Prostate gland (tissue), 2 donors: ENCODE measurements at regions not wholly inside any gene's neighbourhood (a gene's known extent, or its start where the extent isn't known, plus 50 kb on each side); places are given as distances from the start of the nearest gene placed in this dataset.

Source experiments
- POLR2A ChIP-seq: fragments of 450-650 bp; IDR thresholded peaks from one replicate; pipeline ENCODE4 v1.6.1; 2016; ENCODE audit warnings: antibody characterized with exemption, mild to moderate bottlenecking
- TF ChIP-seq, protein P1 (sequence below), 4 experiments: fragments of 200-600 bp in 2 of 4; fragments of 450-650 bp in 2 of 4; sonication (generic) in 2 of 4; IDR thresholded peaks; 1 replicate in 3 of 4; 2 replicates in 1 of 4; pipeline ENCODE4 v1.5.1; 2016 to 2019; ENCODE audit warnings: antibody characterized with exemption in 4 of 4, mild to moderate bottlenecking in 2 of 4, moderate library complexity in 2 of 4

DNA sequence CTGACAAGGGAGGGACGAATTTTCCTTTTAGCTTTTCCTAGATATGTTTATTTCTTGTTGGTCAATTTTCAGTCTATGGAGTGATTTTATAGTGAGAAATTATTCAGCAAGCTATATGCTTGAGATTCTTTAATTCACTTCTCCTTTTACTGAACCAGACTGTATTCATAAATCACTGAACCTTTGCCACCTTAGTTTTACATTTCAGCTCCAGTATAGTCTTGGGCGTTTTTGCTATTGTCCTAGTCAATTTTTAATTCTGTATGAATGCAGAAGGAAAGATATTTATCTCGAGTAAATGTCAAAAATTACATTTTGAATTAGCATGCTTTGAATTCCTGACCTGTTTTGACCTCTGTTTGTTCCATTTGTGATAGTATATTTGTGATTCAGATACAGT lies 468.9 kb downstream of the IPMK start:
- TF ChIP-seq, protein P1, sequence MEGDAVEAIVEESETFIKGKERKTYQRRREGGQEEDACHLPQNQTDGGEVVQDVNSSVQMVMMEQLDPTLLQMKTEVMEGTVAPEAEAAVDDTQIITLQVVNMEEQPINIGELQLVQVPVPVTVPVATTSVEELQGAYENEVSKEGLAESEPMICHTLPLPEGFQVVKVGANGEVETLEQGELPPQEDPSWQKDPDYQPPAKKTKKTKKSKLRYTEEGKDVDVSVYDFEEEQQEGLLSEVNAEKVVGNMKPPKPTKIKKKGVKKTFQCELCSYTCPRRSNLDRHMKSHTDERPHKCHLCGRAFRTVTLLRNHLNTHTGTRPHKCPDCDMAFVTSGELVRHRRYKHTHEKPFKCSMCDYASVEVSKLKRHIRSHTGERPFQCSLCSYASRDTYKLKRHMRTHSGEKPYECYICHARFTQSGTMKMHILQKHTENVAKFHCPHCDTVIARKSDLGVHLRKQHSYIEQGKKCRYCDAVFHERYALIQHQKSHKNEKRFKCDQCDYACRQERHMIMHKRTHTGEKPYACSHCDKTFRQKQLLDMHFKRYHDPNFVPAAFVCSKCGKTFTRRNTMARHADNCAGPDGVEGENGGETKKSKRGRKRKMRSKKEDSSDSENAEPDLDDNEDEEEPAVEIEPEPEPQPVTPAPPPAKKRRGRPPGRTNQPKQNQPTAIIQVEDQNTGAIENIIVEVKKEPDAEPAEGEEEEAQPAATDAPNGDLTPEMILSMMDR (IDR thresholded peaks at IDR 0.05): no peak
- TF ChIP-seq POLR2A: no peak
